ENCODE measurements at regions not wholly inside any gene's neighbourhood (a gene's known extent, or its start where the extent isn't known, plus 50 kb on each side); places are given as distances from the start of the nearest gene placed in this dataset.
"Not testable (repeated sequence)": the region's sequence is repeated elsewhere in the genome, so short reads cannot be mapped to it uniquely, and the experiment has no call there.

GRCh38 chr2:54065411-54065810, 50.0 kb upstream of the ACYP2 start:
- no peak for DNase-seq (ENCODE audit: low read depth in 2 of 2)

- DNase-seq (ENCODE audit: low read depth in 2 of 2), result no peak
Measured at GRCh38 chr2:54063967-54064535, 51.4 kb upstream of the ACYP2 start.

GRCh38 chr2:54062401-54062800, 53.0 kb upstream of the ACYP2 start:
- DNase-seq (ENCODE audit: low read depth in 2 of 2), result no peak

- no peak for DNase-seq (ENCODE audit: low read depth in 2 of 2)
Measured at GRCh38 chr2:54061272-54061671, 54.1 kb upstream of the ACYP2 start.

GRCh38 chr2:54059986-54060385, 55.4 kb upstream of the ACYP2 start:
- no peak for DNase-seq (ENCODE audit: low read depth in 2 of 2)

GRCh38 chr2:54059504-54059903, 55.9 kb upstream of the ACYP2 start:
- DNase-seq (ENCODE audit: low read depth in 2 of 2), result no peak

GRCh38 chr2:54058449-54058848, 57.0 kb upstream of the ACYP2 start:
- DNase-seq (ENCODE audit: low read depth in 2 of 2), result no peak

GRCh38 chr2:54054774-54055173, 60.6 kb upstream of the ACYP2 start:
- no peak for DNase-seq (ENCODE audit: low read depth in 2 of 2)

- DNase-seq (ENCODE audit: low read depth in 2 of 2), result no peak
Measured at GRCh38 chr2:54054271-54054670, 61.1 kb upstream of the ACYP2 start.

- DNase-seq (ENCODE audit: low read depth in 2 of 2), result no peak
Measured at GRCh38 chr2:54053830-54054229, 61.6 kb upstream of the ACYP2 start.

GRCh38 chr2:54052825-54053718, 62.3 kb upstream of the ACYP2 start:
- no peak for DNase-seq (ENCODE audit: low read depth in 2 of 2)

GRCh38 chr2:54050445-54050844, 65.0 kb upstream of the ACYP2 start:
- DNase-seq (ENCODE audit: low read depth in 2 of 2), result no peak

- no peak for DNase-seq (ENCODE audit: low read depth in 2 of 2)
Measured at GRCh38 chr2:54049365-54049764, 66.0 kb upstream of the ACYP2 start.

GRCh38 chr2:54048896-54049295, 66.5 kb upstream of the ACYP2 start:
- not testable (repeated sequence) for DNase-seq (ENCODE audit: low read depth in 2 of 2)

- no peak for DNase-seq (ENCODE audit: low read depth in 2 of 2)
Measured at GRCh38 chr2:54048117-54048785, 67.2 kb upstream of the ACYP2 start.

- no peak for DNase-seq (ENCODE audit: low read depth in 2 of 2)
Measured at GRCh38 chr2:54047658-54048057, 67.8 kb upstream of the ACYP2 start.

GRCh38 chr2:54047091-54047490, 68.3 kb upstream of the ACYP2 start:
- DNase-seq (ENCODE audit: low read depth in 2 of 2), result no peak

GRCh38 chr2:54042897-54043620, 72.3 kb upstream of the PSME4 start:
- DNase-seq (ENCODE audit: low read depth in 2 of 2), result no peak

- DNase-seq (ENCODE audit: low read depth in 2 of 2), result no peak
Measured at GRCh38 chr2:54042341-54042740, 71.5 kb upstream of the PSME4 start.

GRCh38 chr2:54041135-54041534, 70.3 kb upstream of the PSME4 start:
- peak; percentile 30 to 46 for DNase-seq (ENCODE audit: low read depth in 2 of 2)

- no peak for DNase-seq (ENCODE audit: low read depth in 2 of 2)
Measured at GRCh38 chr2:54040685-54041084, 69.9 kb upstream of the PSME4 start.

- no peak for DNase-seq (ENCODE audit: low read depth in 2 of 2)
Measured at GRCh38 chr2:54040250-54040649, 69.5 kb upstream of the PSME4 start.
